T follicular helper cell (primary cell): ENCODE measurements at regions not wholly inside any gene's neighbourhood (a gene's known extent, or its start where the extent isn't known, plus 50 kb on each side); places are given as distances from the start of the nearest gene placed in this dataset.

ENCODE experiments used
- DNase-seq: peaks from one replicate; pipeline ENCODE4 v3.0.0-alpha.2; 2020; ENCODE audit warnings: low read depth

DNA sequence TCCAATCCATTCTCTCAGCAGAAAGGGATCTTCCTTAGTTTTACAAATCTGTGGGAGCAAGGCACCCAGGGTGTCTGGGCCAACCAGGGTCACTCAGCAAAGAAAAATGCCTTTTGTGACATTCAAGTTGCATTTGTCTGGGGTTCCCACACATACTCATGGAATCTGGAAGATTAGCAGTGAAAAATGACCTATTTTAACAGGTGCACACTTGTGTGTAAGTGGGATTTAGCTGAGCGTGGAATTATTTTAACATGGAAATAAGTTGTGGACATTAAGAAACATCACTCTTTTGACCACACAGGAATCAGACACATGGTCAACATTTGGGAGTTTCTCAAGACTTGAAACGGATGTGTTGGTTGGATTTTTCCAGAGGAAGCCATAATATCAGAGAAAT, 234.9 kb downstream of the OPA1 start:
- no peak for DNase-seq

DNA sequence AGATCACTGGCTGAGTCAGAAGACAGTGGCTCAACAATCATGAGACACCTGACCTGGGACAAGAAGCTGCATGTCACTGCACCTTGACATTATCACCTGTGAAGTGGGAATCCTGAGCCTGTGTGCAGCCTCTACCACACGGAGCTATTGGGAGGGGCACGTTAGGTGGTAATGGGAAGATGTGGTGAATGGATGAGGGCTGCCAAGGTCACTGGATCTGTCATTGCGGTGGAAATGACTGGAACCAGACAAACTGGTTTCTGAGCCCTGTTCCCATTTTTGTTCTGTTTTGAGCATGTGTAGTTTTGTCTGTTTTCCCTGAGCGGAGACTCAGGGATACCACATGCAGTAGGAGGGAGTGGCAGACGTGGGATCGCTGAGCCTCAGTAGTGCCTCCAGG, 235.5 kb downstream of the OPA1 start:
- no peak for DNase-seq

DNA sequence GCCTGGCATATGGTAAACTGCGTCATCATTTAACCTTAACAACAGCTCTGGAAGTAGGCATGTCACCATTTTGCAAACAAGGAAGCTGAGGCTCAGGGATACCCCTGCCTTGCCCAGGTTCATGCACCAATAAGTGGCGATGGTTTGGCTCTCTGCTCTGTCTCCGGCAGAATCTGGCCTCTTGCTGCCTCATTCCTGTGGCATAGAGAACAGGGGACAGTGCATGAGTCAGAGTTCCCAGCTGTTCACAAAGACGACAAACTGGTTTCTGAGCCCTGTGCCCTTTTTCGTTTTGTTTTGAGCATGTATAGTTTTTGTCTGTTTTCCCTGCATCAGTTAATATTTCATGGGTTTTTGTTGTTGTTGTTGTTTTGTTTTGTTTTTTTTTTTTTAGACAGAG, 236.8 kb downstream of the OPA1 start:
- DNase-seq = no peak

- no peak for DNase-seq
Observed at GRCh38 chr3:193830791-193831191, 237.8 kb downstream of the OPA1 start.

- no peak for DNase-seq
Observed at GRCh38 chr3:193831495-193832455, 238.8 kb downstream of the OPA1 start.

- DNase-seq = no peak
Observed at GRCh38 chr3:193832833-193833413, 239.9 kb downstream of the OPA1 start.

DNA sequence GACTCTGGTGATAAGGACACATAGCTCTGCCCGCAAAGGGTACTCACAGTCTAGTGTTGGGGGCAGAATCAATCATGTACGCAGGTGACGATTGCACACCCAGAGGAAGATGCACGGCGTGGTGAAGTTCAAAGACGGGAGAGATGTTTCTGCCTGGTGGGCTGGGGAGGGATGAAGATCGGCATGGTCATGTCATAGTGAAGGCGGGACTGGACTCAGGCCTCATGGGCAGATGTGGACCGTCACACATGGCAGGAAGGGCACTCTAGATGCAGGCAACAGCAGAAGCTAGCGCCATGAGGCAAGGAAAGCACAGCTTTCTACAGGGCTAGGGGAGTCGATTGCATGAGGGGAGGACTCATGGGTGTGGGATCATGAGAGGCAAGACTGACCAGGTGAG, 240.6 kb downstream of the OPA1 start:
- no peak for DNase-seq

DNA sequence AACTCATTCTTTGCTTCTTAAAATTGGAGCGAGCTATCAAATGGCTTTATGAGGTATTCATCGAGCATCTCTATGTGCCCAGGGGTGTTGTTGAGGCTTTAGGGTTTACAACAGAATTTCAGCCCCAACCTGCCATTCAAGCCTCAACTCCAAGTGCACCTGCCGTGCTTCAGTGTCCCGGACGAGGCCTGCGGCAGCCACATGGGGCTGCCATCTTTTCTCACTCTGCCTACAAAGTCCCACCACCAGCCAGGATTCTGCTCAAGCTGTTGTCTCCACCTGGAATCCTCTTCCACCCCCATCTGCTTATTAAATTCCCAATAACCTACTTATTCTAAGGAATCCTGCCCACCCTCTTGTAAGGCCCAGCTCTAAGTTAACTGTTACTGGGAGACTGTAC, 242.4 kb downstream of the OPA1 start:
- no peak for DNase-seq

DNA sequence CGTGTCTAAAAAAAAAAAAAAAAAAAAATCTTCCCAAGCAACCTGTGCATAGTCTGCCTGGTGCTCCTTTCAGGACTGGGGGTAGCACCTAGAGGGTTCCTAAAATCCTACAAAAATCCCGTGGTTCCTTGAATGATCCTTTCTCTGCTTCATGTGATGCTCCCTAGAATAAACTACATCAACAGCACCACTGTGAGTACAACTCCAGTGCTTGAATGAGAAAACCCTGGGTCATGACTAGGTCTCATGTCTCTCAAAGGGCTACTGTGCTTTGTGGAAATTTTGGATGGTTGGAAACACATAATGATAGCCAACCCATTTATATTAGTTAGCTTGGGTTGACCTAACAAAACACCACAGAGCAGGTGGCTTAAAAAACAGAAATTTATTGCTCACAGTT, 243.5 kb downstream of the OPA1 start:
- DNase-seq = no peak

GRCh38 chr3:193836918-193837317, 243.9 kb downstream of the OPA1 start:
- DNase-seq = no peak

- no peak for DNase-seq
Observed at GRCh38 chr3:193837347-193837827, 244.4 kb downstream of the OPA1 start.

GRCh38 chr3:193840111-193840641, 247.2 kb downstream of the OPA1 start:
- DNase-seq = no peak

GRCh38 chr3:193841581-193841980, 248.6 kb downstream of the OPA1 start:
- DNase-seq = no peak

- DNase-seq = no peak
Observed at GRCh38 chr3:193842029-193842798, 249.2 kb downstream of the OPA1 start.

DNA sequence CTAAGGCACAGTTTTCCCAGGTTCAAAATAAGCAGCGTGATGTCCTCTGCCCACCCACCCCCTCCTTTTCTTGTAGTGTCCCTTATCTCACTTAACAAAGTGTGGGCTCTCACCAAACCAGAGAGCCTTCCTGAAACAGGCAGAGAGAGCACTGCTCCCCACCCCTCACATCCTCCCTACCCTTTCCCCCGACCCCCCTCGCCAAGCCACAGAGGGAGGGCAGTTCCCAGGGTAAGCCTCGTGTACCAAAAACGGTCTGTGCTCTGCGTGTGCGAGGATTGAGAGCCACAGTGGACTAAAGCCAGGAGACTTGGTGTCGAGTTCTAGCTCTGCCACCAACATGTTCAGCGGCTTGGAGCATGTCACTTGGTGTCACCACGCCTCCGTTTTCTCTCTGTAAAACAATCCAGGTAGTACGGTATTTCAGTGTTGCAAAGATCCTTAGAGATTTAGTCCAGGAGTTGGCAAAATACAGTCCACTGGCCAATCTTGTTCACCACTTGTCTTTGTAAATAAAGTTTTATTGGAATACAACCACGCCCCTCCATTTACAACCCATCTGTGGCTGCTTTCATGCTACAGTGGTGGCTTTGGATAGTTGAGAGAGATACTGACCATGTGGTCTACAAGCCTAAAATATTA, 249.9 kb downstream of the OPA1 start:
- DNase-seq = no peak

GRCh38 chr3:193843474-193844301, 250.7 kb downstream of the OPA1 start:
- no peak for DNase-seq

- no peak for DNase-seq
Observed at GRCh38 chr3:193844472-193844871, 251.5 kb downstream of the OPA1 start.

DNA sequence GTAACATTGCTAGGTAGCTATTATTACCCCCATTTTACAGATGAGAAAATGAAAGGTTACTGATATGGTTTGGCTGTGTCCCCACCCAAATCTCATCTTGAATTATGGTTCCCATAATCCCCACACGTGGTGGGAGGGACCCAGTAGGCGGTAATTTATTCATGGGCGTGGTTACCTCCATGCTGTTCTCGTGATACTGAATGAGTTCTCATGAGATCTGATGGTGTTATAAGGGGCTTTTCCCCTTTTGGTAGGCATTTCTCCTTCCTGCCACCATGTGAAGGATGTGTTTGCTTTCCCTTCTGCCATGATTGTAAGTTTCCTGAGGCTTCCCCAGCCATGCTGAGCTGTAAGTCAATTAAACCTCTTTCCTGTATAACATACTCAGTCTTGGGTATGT, 252.1 kb downstream of the OPA1 start:
- no peak for DNase-seq

DNA sequence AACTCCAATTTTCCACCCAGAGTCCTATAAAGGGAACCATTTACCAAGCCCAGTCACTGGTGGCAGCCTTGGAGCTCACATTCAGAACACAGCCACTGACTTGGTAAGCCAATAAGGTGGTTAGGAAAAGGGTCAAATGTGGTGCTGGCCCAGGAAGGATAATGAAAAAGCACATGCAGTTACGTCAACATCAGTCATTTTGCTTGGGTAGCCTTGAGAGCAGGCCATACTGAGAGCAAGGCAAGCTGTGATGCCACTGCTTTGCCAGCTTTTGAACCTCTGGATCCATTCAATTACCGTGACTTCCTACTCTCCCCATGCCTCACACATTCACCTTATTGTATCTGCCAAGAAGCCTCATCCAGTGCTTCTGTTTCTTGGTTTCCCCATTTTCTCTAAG, 253.6 kb downstream of the OPA1 start:
- no peak for DNase-seq

- no peak for DNase-seq
Observed at GRCh38 chr3:193847402-193847801, 254.4 kb downstream of the OPA1 start.

- DNase-seq = no peak
Observed at GRCh38 chr3:193848547-193848946, 255.5 kb downstream of the OPA1 start.
